HPDE6-E6E7 (cell line): ENCODE measurements at regions not wholly inside any gene's neighbourhood (a gene's known extent, or its start where the extent isn't known, plus 50 kb on each side); places are given as distances from the start of the nearest gene placed in this dataset.

ENCODE experiments used
- DNase-seq: peaks from one replicate; pipeline ENCODE4 v3.0.0; 2011; ENCODE audit warnings: missing footprints; ENCODE audit errors: extremely low spot score

DNA sequence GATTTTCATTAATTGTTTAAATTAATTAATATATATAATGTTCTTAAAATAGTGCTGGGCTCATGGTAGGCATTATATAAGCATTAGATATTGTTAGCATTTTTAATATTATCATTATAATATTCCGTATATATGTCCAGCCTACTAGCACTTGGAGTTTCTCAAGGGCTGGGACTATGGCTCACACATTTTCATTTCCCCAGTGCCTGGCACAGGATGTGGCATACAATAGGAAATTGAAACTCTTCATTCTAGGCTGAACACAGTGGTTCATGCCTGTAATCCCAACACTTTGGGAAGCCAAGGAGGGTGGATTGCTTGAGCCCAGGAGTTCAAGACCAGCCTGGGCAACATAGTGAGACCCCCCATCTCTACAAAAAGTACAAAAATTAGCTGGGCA, 170.4 kb downstream of the RSL24D1 start:
- no peak for DNase-seq

DNA sequence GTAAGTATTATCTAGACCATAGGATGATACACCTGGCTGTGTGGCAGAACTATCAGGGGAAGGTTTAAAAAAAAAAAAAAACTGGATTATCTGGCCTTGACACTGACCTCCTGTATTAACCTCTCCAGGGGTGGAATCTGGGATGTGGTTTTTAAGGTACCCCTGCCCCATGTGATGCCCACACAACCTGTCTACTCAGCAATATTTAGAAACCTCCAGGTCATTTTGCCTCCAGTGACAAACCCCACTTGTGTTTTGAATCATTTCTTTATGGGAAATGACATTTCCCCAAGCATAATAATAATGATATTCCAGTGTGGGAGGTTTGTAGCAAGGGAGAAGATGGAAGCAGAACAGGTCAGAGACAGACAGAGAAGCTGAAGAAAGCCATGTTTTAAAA, 179.1 kb downstream of the RSL24D1 start:
- DNase-seq: no peak

DNA sequence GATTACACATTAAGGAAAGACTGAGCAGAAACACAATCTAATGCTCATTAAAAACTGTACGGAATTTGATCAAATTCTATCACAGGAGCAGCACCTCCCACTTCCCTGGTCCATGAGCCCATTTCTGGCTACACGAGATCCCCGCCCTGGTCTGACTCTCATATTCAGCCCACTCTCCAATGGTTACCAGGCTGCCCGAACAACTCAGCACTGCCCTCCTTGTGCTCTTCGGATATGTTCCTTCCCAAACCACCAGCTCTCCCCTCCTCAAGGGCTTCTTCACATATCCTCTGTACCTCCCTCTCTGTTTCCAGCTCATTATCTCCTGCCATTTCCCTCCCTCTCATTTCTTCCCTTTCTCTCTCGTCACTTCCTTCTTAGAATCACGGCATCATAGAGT, 180.5 kb downstream of the RSL24D1 start:
- no peak for DNase-seq

DNA sequence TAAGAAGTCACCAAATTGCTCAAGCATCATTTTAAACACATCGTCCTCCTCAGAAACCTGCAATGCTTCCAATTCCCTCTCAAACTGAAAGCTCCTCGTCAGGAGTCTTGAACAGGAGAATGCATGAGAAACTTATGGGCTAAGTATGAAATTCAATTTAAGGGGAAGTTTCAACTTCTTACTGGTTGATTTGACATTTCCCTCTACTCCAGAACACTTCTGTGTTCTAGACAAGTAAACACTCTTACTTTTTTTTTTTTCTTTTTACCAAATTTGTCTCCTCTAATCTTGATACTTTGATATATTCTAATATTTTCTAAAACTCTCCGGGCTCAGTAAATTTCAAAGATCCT, 181.7 kb downstream of the RSL24D1 start:
- DNase-seq: no peak

DNA sequence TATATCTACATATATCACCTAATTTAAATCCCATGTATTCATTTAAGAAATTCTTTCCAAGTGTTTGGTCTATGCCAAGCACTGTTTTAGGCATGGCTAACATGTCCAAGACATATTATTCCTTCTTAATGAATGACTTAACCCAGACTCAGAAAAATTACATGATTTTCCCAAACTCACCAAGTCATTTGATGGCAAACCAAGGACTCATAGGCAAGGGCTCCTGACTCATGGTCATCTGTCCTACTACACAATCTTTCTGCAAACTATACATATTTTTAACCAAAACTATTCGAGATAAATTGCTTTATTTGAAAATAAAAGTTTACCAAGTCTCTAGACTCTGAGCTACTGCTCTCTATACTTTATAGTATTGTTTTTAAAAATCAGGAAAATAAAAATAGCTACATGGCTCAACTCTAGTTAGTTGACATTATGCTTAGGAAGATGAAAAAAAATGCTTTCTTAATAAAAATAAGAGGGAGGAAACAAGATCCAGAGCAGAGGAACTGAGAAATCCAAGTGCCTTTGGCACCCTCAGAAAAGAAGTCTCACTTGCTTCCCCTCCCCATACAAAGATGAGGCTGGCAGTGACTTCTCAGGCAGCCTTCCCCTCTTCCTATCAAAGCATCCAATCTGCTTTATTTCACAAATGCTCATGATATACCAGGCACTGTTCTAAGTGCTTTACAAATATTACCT, 182.2 kb downstream of the RSL24D1 start:
- no peak for DNase-seq

DNA sequence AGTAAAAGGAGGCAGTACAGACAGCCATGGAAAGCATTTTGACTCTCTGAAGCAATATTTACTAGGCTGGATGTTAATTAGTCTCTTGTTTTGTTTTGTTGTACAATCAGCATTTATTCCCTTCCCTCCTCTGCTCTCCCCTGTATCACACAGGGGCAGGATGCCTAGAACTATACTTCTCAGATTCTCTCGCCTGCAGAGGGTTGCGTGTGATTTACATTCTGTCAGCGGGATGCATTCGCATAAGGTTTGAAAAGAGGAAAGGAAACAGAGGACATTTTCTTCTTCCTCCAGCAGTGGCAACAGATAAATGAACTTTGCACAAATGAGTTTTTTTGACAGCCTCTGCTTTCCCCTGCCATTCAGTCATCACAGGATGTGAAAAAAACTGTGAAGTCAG, 188.3 kb downstream of the RSL24D1 start:
- DNase-seq: no peak

DNA sequence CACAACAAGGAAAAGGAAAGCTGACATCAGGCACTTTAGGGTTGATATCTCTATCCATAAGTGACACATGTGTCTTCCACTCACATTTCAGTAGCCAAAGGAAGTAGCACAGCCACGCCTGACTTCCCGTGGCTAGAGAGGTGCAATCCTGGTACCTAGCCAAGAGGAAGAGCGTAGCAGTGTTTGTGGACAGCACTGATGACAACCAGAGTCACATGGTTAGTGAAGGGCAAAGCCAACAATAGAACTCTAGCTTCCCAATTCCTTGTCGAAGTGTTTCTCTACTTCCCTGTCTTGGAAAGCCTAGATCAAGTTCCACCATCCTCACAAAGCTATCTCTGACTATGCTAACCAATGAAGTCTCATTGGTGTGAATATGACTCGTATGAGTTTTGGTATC, 189.2 kb downstream of the RSL24D1 start:
- DNase-seq: no peak

DNA sequence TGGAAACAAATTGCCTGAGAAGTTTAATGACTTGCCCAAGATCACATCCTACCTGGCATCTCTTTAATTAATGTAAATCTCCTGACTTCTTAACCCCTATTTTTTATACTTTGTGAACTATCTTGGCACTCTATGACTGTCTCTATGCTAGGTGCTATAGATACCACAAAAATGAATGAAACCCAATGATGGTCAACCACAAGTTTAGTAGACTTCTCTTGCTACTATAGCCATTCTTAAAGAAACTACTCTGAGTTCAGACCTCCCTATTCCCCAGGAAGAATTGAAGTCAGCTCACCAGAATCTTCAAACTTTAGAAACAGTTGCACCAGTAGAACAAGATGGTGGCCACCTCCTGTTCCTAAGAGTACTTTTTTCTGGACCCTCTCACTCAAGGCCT, 191.1 kb downstream of the RSL24D1 start:
- DNase-seq: no peak

DNA sequence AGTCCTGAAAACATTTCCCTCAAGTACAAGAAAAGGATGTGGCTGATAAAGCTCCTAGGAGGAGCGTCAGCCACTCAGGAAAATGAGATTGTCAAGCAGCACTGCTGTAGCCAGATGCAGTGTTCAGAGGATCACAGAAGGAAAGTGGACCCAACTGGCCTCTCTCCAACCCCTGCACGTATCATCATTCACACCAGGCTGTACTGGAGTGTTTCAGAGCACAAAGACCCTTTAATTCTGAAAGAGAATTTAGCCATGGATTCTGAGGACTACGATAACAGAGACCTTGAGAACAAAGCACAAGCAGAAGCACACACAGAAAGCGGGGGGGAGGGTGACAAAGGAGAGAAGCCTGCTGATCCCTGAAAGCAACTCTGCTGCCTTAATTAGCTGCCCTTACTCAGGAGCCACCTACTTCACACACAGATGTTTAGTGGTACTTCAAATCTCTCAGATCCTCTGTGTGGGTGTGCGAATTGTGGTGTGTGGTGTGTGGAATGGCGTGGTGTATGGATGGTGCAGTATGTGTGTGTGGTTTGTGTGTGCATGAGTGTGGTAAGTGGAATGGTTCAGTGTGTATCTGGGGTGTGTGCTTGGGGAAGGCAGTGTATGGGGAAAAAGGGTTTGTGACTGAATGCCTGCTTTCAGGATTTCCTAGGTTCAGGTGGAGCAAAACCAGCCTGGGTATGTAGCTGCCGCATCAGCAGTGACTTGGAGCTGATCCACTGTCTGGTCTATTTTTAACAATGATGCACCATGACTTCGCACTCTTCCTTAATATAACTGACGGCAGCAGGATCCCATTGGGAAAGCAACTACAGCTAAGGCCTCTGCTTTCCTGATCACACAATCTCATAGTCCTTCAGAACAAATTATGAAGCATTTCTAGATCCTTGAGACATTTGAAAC, 192.5 kb downstream of the RSL24D1 start:
- no peak for DNase-seq

DNA sequence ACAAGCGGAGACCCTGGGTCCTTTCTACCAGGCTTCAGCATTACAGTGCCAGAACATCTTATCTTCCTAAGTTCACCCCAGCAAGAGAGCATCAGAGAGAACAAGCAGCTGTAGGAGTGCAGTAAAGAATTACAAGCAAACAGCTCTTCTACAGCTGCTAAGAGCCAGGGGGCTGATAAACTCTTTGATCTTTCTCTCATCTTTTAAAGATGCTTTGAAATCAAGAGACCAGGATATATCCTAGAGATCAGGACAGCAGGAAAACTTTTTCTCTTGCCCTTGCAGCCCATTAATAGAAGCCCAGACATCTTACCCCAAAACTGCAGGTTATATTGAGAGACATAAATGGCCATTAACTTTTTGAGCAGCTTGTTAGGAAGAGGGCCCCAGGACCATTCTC, 198.1 kb downstream of the RSL24D1 start:
- no peak for DNase-seq

DNA sequence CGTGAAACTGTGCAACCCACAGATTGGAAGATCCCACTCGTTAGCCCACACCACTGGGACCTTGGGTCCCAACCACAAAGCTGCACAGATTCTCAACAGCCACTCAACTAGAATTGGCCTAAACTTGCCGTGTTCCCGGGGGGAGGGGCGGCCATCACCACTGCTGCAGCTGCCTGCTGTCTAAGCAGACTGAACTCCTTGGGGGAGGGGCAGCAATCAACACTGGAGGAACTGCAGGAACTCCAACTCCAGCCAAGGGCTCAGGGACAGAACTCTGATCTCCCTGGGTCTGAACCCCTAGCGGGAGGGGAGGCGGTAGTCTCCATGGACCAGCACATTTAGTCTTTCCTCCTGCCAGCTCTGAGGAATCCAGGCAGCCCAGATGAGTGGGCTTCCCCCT, 205.9 kb downstream of the RSL24D1 start:
- DNase-seq: no peak

DNA sequence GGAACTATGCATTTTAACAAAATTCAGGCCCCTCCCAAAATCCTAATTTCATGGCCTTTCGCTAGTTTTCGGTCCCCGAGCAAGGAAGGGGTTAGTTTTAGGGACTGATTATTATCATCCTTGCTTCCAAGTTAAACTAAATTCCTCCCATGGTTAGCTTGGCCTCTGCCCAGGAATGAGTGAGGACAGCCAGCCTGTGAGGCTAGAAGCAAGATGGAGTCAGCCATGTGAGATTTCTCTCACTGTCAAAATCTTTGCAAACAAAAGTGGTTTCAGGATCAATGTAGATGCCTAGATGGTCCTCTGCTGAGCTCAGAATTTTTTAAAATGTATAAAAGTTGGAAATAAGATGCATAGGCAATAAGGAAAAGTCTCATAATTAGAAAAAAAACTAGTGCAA, 208.9 kb downstream of the RSL24D1 start:
- DNase-seq: no peak

DNA sequence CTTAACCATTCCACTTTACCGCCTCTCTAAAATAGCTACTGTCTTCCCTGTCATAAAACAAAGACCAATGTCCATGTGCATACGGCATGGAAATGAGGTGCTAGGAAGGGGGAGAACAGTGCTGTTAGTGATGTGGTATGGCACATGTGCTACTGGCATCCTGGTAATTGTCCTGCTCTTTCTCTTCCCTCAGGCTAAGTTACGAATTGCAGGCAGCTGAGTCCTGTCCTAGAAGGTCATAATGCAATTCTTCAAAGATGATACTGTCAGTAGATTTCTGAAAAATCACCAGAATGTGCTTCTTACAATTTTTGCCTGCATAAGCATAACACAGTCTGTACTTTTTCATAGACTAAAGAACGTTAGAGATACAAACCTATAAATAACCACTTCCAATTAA, 216.8 kb downstream of the RSL24D1 start:
- DNase-seq: no peak

DNA sequence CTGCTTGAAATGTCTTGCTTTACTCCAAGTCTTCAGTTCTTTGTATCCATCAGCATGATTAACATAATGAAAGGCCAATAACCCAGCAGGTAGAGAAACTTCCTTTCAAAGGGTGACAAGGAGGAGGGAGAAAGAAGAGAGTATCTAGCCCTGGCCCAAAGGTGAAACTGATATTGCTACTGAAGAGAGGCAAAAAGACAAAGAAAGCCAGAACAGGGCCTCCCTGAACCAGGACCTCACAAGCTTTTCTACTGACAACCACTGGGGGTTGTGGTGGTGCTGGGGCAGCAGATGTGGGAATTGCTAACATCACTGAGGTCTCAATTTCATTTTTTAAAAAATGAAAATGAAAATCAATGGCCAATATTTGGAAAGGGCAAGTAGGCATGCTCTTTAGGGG, 234.1 kb downstream of the RSL24D1 start:
- DNase-seq: no peak

DNA sequence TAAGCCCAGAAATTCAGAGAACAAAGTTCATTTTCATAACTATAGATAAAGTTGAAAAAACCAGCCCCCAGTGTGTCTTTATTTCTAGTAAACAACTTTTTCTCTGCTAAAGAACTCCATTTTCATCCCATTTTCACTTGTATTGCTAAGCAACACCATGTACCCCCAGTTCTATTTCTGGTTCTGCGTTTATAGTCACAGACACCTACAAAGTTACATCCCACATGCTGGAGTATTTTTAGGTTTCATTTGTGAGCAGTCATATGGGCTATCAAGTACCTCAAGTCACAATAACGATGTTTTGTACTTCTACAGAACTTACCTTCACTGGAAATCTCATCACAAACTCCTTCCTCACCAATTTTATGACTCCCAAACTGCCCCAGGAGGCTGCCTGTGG, 236.5 kb downstream of the RSL24D1 start:
- no peak for DNase-seq

DNA sequence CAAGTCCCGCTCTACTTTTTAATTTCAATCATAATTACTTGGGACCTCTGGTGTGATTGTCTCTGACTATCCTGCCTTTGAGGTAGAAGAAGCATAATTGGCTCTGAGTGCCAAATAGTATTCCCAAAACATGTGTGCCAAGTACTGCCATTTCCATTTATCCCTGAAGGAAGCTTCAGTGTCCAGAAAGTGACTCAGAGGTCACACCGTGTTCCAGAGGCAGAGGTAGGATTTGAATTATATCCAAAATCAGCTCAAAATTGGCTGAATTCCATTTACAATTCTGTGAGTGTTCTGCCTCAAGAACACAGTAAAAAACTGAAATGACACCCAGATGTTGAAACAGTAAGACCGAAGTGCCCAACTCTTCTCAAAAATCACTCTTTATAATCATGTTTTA, 255.3 kb downstream of the RSL24D1 start:
- DNase-seq: no peak

DNA sequence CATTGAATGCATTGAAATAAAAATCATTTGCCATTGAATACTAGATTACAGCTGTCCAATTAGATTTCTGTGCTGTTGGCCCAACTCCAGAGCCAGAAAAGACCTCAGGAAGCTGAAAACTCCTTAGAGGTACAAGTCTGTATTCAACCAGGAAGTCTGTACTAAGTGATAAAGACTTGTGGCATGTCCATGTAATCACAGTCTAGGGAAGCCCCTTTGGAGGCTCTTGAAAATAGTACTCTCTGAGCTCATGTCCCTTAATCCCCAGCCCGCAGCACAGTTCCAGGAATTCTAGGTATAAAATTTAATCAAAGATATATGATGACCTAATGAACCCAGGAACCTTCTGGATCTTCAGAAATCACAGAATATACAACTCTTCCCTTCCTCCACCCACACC, 279.4 kb downstream of the RSL24D1 start:
- DNase-seq: no peak

DNA sequence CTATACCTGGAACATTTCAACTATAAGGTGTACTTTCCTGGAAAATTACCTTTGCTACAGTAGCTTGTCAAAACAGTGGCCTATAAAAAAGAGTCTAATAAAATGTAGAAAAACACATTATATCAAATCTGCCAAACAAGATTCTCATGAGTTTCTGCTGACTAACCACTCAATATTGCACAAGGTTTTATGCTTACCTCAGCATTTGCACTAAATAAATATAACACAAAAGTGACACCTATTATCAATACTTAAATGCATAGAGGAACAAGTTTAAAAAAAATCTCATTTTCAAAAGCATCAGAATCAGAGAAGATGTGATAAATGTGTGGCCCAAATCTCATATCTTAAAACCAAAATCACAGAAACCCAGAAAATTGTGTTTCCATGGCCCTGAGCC, 281.4 kb downstream of the RSL24D1 start:
- DNase-seq: no peak

DNA sequence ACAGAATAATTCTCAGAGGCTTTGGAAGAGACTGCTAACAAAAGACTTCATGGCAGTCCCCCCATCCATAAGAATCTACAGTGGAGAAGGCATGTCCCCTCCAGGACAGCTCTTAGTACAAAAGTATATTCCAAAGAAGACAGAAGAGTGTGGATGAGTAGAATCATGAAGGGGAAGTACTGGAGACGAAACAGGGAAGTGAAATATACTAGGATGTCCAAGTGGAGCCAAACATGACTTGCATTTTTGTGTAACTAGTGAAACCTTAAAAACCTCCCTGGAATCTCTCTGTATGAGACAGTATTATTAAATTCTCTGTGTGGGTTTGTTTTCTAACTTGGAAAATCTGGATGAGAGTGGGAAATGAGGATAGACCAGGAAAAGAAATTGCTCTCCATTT, 312.4 kb downstream of the RSL24D1 start:
- no peak for DNase-seq

DNA sequence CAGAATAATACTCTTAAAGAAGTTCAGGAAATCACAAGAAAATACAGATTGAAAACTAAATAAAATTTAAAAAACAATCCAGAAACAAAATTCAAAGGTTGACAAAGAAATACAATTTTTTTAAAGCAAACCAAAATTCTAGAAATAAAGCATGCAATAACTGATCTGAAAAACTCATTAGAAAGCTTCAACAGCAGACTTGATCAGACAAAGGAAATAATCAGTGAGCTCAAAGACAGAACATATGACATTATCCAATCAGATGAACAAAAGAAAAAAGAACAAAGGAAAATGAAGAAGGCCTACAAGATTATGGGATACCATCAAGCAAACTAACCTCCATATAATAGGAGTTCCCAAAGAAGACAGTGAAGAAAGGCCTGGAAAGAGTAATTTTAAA, 336.8 kb downstream of the RSL24D1 start:
- no peak for DNase-seq

DNA sequence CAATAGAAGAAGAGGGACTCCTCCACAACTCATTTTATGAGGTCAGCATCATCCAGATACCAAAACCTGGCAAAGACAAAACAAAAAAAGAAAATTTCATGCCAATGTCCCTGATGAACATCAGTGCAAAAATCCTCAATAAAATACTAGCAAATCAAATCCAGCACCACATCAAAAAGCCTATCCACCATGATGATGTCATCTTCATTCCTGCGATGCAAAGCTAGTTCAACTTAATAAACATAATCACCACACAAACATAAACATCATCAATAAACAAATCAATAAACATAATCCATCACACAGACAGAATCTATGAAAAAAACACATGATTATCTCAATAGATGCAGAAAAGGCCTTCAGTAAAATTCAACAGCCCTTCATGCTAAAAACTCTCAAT, 342.1 kb downstream of the RSL24D1 start:
- DNase-seq: no peak

DNA sequence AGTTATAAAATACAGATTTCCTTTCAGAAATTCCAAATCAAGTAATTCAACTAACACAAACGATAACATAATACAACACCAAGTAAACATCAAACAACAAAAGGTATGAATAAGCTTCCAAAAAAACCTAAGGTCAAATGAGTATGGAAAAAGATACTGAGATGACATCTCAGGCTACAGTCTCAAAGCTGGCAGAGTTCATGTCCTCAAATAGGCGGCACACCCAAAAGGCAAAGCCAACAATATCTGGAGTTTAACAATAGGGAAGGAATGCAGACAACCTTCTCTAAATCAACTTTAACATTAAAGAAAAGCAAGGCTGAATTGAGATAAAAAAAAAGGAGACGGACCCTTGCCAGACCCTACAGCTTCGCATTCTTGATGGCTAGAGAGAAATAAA, 346.6 kb downstream of the RSL24D1 start:
- no peak for DNase-seq

DNA sequence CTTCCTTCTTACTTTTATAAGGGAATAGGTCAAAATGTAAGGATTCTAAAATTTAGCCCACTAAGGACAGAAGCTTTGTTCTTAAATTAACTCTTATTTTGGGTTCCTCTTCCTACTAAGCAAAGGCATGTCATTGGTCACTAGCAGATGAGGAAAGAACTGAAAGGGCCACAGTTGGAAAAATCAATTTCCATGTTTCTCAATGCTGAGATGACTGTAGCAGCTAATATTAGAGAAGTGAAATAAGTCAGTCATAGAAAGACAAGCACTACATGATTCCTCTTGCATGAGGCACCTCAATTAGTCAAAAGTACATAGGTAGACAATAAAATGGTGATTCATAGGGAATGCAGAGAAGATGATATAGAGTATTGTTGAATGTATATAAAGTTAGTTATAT, 353.7 kb downstream of the RSL24D1 start:
- DNase-seq: no peak
